CD4-positive, alpha-beta T cell treated with Interferon gamma for 1 hour (primary cell): ENCODE measurements at regions not wholly inside any gene's neighbourhood (a gene's known extent, or its start where the extent isn't known, plus 50 kb on each side); places are given as distances from the start of the nearest gene placed in this dataset.

Source experiments
- DNase-seq: peaks from one replicate; pipeline ENCODE4 v3.0.0-alpha.2; 2020

DNA sequence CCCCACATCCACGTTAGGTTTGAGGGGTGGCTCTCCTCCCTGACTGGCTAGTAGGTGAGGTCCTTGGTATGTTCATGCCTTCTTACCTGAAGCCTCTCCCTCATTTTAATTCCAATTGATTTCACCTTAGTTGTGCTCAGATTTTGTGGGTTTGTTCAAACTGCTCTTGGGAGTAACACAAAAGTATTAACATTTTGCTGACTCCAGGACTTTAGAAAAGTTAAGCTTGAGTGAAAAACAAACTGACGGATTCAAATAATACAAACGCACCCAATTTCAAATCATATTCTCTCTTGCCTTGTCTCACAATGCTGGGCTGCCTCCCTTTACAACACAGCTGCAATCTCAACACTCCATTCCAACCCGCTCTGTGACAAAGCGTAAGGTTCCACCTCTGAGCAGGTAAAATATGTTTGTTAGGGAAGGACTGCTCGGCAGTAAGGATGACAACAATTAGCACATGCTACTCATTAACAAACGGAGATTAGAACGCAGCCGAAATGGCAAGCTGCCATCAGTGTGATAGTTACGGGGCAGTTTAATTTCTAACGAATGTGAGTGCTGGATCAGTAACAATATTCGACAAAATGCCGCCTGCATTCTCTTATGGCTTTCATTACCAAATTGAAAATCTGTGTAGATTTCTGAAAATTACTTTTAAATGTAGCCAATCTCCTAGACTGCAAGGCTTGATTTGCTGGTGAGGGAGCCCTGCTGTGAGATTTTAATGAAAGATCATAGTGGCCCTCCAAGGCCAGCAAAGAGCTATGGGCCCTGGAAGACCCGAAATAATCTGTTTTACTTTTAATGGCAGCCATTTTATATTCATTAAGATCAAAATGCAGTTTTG is 730.6 kb upstream of the FANCL start:
- DNase-seq, result no peak

DNA sequence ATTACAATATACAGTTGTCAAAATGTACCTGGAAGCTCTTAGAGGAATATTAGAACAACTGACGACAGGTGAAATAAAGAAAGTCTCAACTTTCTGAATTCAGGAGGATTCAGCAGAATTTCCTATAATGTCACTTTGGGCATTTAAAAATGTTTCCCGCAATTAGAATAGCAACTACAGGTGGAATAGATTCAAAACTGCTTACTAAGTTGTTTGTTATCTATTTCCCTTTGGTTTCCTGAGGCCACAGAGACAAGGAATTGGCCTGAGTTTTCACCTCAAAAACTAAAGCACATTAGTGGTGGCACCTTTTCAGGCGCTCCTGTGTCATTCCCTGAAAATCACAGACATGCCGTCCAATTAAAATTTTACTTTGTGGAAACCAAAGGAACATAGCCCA is 729.2 kb upstream of the FANCL start:
- no peak for DNase-seq

DNA sequence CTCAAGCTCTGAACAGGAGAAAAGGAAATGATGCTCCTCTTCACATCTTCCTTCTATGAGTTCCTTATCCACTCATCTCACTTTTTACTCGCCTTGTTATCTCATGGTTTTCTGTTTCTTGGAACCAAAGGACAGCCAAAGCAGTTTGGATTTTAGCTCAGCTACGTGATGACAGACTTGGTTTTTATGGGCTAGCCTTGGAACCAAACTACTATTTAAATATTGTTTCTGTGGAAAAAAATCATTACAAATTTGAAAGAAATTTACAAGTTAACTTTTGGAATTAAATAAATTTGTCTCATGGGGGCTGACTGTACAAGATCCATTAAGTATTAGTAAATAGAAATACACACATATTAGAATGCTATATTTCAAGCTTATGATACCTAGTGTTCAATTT is 727.8 kb upstream of the FANCL start:
- DNase-seq, result no peak

DNA sequence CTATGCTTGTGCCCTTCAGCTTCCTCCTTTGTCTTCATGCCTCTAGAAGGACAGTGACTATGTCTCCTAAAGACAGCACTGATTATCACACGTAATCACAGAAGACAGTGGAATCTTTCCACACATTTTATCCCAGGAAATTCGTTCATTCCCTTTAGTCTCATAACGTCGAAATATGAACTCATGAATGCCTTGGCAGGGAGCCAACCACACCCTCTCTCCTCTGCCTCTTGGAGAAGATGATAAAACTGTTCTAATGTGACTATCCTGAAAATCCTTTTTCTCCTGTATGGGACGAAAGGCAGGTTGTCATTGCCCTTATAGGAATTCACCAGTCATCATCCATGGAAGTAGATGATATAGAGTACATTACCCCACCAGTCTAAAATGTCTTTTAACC is 726.6 kb upstream of the FANCL start:
- DNase-seq, result no peak

DNA sequence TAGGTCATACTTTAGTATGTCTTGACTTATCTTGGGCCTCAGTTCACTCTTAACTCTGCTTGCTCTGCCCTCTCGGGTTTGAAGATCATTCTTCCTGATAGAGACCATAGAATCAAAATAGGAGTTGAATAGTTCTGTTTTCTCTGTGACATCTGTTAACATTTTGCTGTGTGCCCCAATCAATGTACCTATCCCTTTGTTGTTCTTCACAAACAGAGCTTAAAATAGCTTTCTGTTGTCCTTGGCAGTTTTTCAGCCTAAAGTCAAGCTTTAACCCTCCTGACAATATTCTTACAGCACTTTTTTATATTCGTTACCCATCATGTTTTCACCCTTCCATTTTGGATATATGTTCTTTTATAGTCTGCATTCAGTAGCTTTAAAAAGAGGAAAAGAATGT is 724.5 kb upstream of the FANCL start:
- DNase-seq, result no peak

DNA sequence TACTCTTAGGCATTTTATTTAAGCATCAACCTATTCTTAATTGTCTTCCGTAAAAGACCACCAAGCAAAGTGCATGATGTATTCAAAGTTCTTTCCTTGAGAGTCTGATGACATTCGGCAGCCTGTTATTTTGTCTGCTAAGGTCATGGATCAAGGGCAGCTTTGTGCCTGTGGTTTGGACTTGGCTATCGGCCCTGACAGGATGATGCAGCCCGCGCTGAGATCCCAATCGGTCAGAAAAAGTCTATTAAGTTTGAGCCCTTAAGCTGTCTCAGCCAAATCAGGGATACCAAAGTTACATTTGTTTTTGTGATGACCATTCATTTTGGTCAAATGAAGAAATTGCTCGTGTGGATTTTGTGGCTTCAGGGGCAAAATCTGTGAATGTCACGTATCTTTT is 718.9 kb upstream of the FANCL start:
- DNase-seq, result no peak

DNA sequence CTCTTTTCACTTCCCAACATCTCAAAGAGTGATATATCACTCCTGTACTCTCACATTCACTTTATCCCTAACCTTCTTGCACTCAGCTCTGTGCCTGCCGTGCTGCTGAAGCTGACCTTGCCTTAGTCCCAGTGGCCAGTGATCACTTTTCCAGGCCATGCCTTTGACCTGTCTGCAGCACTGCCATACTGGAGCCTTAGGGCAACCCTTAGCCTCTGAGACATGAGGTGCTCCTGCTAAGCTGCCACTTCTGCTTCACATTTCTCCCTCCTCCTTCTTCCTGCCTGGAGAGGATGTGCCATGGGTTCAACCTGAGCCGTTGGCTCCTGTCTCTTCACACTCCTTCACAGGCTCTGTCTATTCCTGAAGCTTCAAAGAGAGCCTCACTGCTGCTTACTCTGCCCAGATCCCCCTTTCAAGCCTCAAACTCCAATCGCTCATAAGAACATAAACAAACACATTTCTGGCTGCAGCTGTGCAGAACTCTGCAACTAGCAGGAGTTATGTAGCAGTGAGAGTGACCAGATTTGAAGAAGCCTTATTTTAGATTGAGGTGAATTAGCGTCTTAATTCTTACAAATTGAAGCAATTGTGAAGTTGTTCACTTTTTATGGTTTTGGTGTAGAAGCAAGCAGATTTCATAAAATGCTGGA is 716.2 kb upstream of the FANCL start:
- no peak for DNase-seq

DNA sequence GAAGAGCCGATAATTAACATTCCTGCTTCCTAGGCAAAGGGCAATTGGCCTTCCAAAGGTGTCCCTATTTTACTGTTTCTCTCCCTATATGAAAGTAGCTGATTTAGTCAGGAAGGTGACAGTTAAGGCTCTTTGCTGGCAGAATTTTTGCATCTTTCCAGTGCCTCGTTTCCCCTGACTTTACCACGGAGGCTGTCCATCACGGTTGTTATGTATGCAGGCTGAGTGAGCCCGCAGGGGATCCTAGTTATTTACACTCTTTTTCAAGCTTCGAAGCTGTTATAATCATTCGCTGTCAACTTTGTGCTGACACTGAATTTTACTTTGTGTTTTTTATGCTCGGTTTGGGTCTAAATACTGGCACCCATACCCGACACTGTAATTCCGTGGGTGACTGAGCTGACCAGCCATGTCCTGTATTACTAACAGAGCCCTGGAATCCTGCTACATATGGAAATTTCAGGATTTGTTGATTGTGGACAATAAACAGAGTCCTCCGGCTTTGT is 713.8 kb upstream of the FANCL start:
- no peak for DNase-seq

DNA sequence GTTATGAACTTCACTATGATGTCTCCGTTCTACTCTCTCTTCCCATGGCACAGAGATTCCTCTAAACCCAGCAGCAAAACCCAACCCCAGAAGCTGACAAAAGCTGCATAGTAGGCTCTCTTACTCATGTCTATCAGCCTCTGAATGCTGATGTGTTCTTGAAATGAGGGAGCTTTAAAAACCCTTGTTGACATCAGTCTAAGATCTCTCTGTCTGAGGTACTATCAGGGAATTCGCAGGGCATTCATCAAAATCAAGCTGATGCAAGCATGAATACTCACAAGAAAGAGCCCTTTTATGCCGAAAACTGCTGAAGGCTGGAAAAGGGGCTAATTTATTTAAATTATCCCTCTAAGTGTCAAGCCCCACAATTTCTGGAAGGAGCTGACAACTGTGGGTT is 710.6 kb upstream of the FANCL start:
- no peak for DNase-seq

DNA sequence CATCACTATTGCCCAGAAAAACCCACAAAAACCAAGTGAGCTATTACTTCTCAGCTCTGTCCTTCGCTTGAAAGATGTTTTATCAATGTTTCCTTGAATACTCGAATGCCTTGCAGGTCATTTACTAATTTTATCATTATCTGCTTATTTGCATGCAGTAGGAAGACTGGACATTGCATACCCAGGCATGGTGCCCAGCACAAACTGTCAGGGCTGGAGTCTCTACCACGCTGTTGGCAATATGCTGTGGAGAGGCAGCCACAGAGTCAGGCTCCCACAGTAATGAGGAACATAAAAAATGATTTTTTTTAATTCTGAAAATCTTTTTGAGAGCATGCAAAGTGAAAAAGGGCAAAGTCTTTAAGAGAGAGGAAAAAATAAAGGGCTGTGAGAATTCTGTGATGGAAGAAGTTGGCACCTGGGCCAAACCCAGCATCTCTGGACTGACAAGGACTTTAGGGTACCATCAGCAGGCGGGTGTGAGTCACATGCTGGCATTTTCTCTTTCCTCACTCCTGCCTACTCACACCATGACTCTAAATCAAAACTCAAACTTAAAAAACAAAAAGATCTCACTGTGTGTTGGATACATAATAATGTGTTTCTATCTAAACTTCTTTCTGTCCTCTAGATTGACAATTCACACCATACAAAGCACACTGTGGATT is 709.8 kb upstream of the FANCL start:
- DNase-seq, result no peak

DNA sequence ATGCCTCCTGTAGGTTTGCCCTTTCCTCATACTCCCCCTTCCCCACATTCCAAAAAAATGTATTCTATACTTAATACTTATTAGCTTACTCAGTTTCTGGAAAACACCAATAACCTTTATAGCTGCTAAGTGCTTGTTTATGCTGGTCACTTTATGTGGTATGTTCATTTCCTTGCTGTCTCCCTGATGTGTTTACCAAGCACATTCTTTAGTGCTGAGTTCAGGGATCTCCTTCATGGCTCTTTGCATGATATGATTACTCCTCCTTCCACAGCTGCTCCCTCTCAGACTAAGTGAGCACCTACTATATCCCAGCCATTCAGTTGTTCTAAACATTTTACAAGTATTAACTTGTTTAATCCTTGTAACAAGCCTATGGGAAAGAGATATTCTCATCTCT is 698.3 kb upstream of the FANCL start:
- no peak for DNase-seq

DNA sequence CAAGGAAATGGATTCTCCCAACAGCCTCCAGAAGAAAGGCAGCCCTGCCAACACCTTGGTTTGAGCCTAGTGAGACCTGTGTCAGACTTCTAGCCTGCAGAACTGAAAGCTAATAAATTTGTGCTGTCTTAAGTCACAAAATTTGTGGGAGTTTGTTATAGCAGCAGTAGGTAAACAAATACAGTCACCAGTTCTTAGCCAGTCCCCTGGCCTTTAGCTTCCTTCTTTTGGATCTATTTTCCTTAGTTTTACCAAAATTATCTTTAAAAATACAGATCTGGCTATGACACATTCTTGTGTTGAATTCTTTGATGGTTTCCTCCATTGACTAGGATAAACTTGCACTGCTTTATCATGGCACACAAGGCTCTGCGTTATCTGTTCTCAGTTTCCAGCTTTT is 697.9 kb upstream of the FANCL start:
- DNase-seq, result no peak

DNA sequence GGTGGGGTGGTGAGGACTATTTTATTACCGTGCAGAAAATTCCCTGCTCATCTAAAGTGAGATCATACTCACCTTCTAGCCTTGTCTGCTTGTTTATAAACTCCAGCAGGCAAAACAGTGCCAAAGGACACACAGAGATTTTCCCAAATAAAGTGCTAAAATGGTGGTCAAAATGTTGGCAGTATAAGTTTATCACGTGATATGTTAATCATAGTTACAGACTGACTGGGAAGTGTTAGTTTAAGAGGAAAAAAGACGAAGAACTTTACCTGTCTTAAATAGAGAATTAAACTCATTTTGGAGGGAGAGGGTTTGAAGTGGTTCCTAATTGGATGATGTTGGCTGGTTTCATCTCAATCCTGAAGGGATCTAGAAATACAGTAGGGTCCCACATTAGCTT is 691.7 kb upstream of the FANCL start:
- no peak for DNase-seq

DNA sequence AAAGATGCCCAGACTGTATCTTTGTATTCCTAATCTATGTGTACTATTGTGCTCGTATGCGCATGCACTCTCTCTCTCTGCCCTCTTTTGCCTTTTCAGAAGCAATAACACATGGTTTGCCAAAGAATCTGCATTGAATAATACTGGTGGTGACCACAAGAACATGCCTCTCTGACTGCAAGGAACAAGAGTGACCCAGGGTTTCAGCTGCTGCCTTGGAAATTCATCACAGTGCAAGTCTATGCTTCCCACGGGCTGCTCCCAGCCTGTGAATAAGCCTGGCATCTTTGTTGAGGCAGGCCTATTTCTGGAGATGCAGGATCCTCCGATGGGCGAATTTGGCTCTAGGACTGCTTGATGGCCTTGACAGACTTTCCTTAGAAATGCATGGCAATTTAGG is 689.4 kb upstream of the FANCL start:
- DNase-seq, result no peak

DNA sequence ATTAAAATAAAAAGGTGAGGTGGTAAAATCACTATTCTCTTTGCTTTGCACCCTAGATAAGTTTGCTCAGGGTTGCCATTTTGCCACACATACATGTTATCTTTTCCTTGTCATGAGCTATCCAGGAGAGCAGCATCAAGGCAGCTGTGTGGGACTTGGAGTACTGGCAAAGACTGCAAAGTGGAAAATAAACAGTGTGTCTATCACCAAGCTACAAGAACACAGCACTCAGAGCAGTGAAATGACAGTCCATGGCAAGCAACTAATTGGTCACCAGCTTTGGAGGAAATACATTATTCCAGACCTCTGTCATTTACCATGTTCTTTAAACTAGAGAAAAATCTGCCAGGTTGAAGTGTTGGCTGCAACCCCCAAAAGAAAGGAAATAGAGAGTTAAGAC is 687.8 kb upstream of the FANCL start:
- DNase-seq, result no peak

DNA sequence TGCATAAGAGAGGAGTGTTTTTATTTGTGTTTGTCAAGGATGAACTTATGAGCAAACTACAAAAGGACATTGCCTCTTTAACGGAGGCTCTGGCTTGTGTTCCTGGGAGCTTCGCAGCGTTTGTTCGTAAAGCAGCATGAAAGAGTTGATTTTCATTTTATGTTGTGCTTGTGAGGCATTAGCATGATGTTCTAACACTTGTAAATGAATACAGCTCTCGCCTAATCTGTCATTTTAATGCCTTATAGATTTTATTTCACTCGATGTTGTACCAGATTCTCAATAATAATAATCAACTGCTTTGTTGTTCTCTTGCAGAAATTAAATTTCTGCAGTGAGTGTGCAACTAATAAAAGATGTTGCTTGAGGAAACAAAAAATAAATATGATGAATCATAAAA is 687.3 kb upstream of the FANCL start:
- no peak for DNase-seq

DNA sequence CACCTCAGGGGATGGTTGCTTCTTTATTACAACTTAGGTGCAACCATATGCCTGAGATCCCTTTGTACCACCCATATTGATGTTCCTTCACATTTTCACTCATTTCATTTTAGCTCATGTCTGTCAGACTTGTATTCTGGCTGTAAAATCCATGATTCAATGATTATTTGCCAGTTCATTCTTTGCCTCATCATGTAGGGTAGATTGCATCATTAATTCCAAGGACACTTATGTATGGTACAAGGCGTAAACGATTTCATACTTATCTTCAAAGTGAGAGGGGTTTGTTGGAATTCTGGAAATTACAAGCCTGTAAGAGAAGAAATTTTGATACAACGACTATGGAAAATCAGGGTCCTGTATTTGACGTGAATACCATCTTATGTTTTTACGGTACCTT is 685.0 kb upstream of the FANCL start:
- DNase-seq, result no peak

DNA sequence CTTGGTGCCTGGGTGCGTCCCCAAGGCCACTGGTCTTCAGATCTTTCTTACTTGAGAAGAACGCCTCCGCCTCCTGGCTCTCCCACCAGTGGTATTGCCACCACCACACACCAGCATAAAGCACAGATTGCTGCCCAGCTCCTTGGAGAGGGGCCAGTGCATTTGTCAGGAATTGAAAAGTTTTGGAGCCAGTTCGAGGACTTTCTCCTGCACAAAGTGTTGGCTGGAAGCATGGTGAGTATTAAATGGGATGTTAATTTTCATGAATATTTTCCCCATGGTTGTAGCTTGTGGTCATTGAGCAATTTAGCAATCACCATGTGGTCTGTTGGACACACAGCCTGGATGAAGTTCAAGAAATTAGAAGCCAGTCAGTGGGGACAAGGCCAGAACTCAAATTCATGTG is 684.6 kb upstream of the FANCL start:
- DNase-seq, result no peak

DNA sequence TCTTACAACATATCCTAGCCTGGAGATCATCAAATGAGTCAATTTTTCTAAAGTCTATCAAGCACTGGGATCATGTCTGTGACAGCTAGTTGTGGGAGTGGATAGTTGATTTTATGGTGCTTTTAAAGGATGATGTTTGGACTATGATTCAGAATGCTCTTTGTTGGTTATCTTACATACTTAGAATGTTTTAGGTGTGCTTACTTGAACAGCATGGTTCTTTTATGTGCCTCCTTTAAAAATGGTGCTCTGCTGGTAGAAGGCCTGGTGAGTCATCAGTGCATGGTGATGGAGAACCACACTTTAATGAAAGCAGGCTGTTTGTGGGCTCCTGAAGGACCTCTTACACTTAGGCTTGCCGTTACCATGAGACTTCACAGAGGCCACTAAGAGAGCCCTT is 682.7 kb upstream of the FANCL start:
- DNase-seq, result no peak

DNA sequence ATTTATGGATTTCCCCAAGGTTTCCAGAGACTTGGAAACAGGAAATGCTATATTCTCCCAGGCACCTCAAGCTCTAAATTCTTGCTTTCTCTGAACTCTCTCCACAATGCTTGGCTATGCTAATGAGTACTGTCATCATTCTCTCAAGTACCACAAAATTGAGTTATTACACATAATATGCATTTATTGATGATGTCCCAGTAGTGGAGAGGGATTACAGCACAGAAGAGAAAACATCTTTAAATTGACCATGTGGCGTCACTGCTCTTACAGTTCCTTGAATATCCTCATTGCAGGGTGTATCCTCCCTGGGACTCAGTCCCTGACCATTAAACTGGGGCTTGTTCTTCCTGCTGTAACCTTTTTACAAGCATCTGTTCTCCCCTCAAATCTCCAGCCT is 681.1 kb upstream of the FANCL start:
- DNase-seq, result no peak

DNA sequence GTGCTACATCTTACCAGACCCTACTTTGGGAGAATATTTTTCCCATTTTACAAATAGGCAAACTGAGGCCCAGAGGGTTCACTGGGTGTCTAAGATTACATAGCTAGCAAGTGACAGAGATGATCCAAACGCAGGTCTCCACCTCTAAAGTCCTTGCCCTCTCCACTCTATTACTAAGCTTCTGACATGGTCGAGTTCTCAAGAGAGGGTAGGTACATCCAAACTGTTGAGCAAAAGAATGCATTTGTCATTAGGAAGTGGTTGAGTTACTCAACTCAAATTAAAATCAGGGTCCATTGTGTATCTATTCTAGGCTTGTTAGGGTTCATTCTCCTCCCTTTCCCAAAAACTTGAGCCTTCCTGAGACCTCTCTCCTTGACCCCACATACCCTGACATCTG is 680.6 kb upstream of the FANCL start:
- no peak for DNase-seq

DNA sequence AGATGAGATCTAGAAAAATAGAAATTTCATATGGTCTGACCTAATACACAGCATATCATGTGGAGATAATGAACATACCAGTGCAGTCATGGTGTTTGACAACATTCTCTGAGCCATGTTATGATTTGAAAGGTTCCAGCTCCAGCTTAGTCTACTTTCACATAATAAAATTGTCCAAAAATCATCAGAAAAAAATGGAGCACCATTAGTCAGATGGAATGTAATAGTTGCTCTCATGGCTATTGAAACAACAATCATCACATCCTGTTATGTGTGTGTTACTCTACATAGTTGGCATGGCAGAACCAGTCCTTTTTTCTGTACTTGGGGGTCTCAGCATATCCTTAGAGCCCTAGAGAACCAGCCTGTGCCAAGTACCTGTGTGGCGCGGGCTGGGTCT is 678.9 kb upstream of the FANCL start:
- DNase-seq, result no peak

DNA sequence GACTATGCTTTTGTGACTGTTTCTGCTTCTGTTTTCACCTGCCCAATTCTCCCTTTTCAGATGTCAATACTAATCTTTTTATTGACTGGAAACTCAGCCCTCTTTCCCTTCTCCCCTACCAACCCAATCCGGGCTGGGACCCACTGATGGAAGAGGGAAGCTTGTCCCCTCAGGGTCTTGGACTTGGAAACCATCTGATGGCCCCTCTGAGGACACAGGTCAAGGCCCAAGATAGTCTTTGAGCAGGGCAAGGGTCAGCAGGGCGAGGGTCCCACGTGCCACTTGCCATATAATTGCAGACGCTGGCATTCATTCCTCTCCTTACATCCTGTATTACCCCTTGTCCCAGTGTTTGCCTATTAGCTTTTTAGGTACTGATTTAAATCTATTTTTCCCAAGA is 678.2 kb upstream of the FANCL start:
- DNase-seq, result no peak

DNA sequence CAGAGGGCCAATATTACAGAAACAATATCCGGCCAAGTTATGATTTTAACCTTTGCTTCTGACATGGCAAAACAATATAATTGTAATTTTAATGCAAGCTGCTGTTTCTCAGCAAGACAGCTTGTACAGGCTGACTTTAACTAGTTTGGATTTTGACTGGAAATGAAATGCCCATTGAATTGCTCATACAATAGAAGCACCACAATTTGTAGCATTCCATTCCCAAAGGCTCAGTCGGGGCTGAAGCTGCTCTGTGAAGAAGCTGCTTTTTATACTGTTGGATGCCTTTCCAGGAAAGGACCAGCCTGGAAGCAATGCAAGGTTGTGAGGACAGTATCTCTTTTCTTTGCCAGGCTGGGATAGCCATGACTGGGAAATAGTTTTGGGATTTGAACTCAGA is 677.0 kb upstream of the FANCL start:
- DNase-seq, result no peak
